ENCODE measurements at regions not wholly inside any gene's neighbourhood (a gene's known extent, or its start where the extent isn't known, plus 50 kb on each side); places are given as distances from the start of the nearest gene placed in this dataset.

GRCh38 chr4:124329134-124329533 lies 383.4 kb downstream of the ANKRD50 start:
- no peak overlapping the region for H3K27ac ChIP-seq
- no peak for DNase-seq (ENCODE audit: low spot score)
- H3K4me3 ChIP-seq, result no peak overlapping the region
- TF ChIP-seq CTCF (IDR thresholded peaks at IDR 0.05), result no peak

GRCh38 chr4:124330045-124330444 lies 382.5 kb downstream of the ANKRD50 start:
- DNase-seq (ENCODE audit: low spot score), result no peak
- H3K27ac ChIP-seq, result no peak overlapping the region
- TF ChIP-seq CTCF (IDR thresholded peaks at IDR 0.05), result no peak

GRCh38 chr4:124331781-124332180 lies 380.8 kb downstream of the ANKRD50 start:
- H3K27ac ChIP-seq, result no peak overlapping the region
- H3K4me3 ChIP-seq, result no peak overlapping the region
- no peak for TF ChIP-seq CTCF (IDR thresholded peaks at IDR 0.05)
- no peak for DNase-seq (ENCODE audit: low spot score)

More at GRCh38 chr4:124330045-124330444, 382.5 kb downstream of the ANKRD50 start:
- no peak overlapping the region for H3K4me3 ChIP-seq

GRCh38 chr4:124333466-124333865 lies 379.1 kb downstream of the ANKRD50 start:
- no peak for TF ChIP-seq CTCF (IDR thresholded peaks at IDR 0.05)
- Histone ChIP-seq H3K4me3 (no peak overlapping the region), H3K27ac (no peak overlapping the region)
- DNase-seq (ENCODE audit: low spot score), result no peak

GRCh38 chr4:124334119-124334518 lies 378.4 kb downstream of the ANKRD50 start:
- DNase-seq (ENCODE audit: low spot score), result no peak
- peak; percentile 47 for TF ChIP-seq CTCF (IDR thresholded peaks at IDR 0.05)
- Histone ChIP-seq H3K4me3 (no peak overlapping the region), H3K27ac (no peak overlapping the region)

- DNase-seq (ENCODE audit: low spot score), result no peak
- no peak overlapping the region for H3K27ac ChIP-seq
- no peak overlapping the region for H3K4me3 ChIP-seq
- TF ChIP-seq CTCF (IDR thresholded peaks at IDR 0.05), result no peak
Measured at GRCh38 chr4:124337874-124338273, 374.7 kb downstream of the ANKRD50 start.

GRCh38 chr4:124343661-124344171 lies 368.8 kb downstream of the ANKRD50 start:
- no peak for TF ChIP-seq CTCF (IDR thresholded peaks at IDR 0.05)
- no peak for DNase-seq (ENCODE audit: low spot score)
- Histone ChIP-seq H3K27ac (no peak overlapping the region), H3K4me3 (no peak overlapping the region)

Data from coronary artery (tissue), 2 donors.